HL-60/S4 (cell line): ENCODE measurements at regions not wholly inside any gene's neighbourhood (a gene's known extent, or its start where the extent isn't known, plus 50 kb on each side); places are given as distances from the start of the nearest gene placed in this dataset.

Experiments
- in situ Hi-C: fragments of 300-500 bp; cut with MboI; formaldehyde crosslinking; loops from 2 replicates; pipeline ENCODE4 v1.14.3; 2022; ENCODE audit warnings: low sequenced_read_pairs

- in situ Hi-C loops, result loop anchor here (25.0 kb wide), 1 partner anchor 996 kb away; no protein-coding TSS in a partner anchor
Observed at GRCh38 chr9:19940811-19941535, 152.1 kb upstream of the SLC24A2 start.

- in situ Hi-C loops, result loop anchor here (25.0 kb wide), 1 partner anchor 997 kb away; no protein-coding TSS in a partner anchor
Observed at GRCh38 chr9:19939734-19940278, 151.0 kb upstream of the SLC24A2 start.

- in situ Hi-C loops, result loop anchor here (25.0 kb wide), 1 partner anchor 998 kb away; no protein-coding TSS in a partner anchor
Observed at GRCh38 chr9:19938990-19939733, 150.3 kb upstream of the SLC24A2 start.

GRCh38 chr9:19937121-19937520 is 148.3 kb upstream of the SLC24A2 start:
- in situ Hi-C loops, result loop anchor here (25.0 kb wide), 1 partner anchor 1000 kb away; no protein-coding TSS in a partner anchor

GRCh38 chr9:19936598-19936997 is 147.8 kb upstream of the SLC24A2 start:
- in situ Hi-C loops, result loop anchor here (25.0 kb wide), 1 partner anchor 1001 kb away; no protein-coding TSS in a partner anchor

- in situ Hi-C loops, result loop anchor here (25.0 kb wide), 1 partner anchor 1002 kb away; no protein-coding TSS in a partner anchor
Observed at GRCh38 chr9:19935422-19935821, 146.6 kb upstream of the SLC24A2 start.

GRCh38 chr9:19934301-19934871 is 145.5 kb upstream of the SLC24A2 start:
- in situ Hi-C loops, result loop anchor here (25.0 kb wide), 1 partner anchor 1003 kb away; no protein-coding TSS in a partner anchor

- in situ Hi-C loops, result loop anchor here (25.0 kb wide), 1 partner anchor 1006 kb away; no protein-coding TSS in a partner anchor
Observed at GRCh38 chr9:19931098-19931890, 142.5 kb upstream of the SLC24A2 start.

GRCh38 chr9:19927560-19927959 is 138.7 kb upstream of the SLC24A2 start:
- in situ Hi-C loops, result loop anchor here (25.0 kb wide), 1 partner anchor 1010 kb away; no protein-coding TSS in a partner anchor

GRCh38 chr9:19926774-19927173 is 137.9 kb upstream of the SLC24A2 start:
- in situ Hi-C loops, result loop anchor here (25.0 kb wide), 1 partner anchor 1011 kb away; no protein-coding TSS in a partner anchor

GRCh38 chr9:19925674-19926503 is 137.1 kb upstream of the SLC24A2 start:
- in situ Hi-C loops, result loop anchor here (25.0 kb wide), 1 partner anchor 1011 kb away; no protein-coding TSS in a partner anchor

- in situ Hi-C loops, result loop anchor here (25.0 kb wide), 1 partner anchor 437 kb away; no protein-coding TSS in a partner anchor
Observed at GRCh38 chr9:19924080-19924479, 135.2 kb upstream of the SLC24A2 start.

- in situ Hi-C loops, result loop anchor here (25.0 kb wide), 1 partner anchor 435 kb away; no protein-coding TSS in a partner anchor
Observed at GRCh38 chr9:19922476-19923118, 133.8 kb upstream of the SLC24A2 start.

GRCh38 chr9:19920401-19920800 is 131.6 kb upstream of the SLC24A2 start:
- in situ Hi-C loops, result loop anchor here (25.0 kb wide), 1 partner anchor 433 kb away; no protein-coding TSS in a partner anchor

- in situ Hi-C loops, result loop anchor here (25.0 kb wide), 1 partner anchor 431 kb away; no protein-coding TSS in a partner anchor
Observed at GRCh38 chr9:19918630-19919029, 129.8 kb upstream of the SLC24A2 start.

- in situ Hi-C loops, result loop anchor here (25.0 kb wide), 1 partner anchor 427 kb away; no protein-coding TSS in a partner anchor
Observed at GRCh38 chr9:19914044-19914443, 125.2 kb upstream of the SLC24A2 start.

- in situ Hi-C loops, result loop anchor here (25.0 kb wide), 1 partner anchor 426 kb away; no protein-coding TSS in a partner anchor
Observed at GRCh38 chr9:19913151-19913550, 124.3 kb upstream of the SLC24A2 start.

GRCh38 chr9:19903076-19903475 is 114.2 kb upstream of the SLC24A2 start:
- in situ Hi-C loops, result loop anchor here (25.0 kb wide), 1 partner anchor 416 kb away; no protein-coding TSS in a partner anchor
